Fibroblast of skin of left quadriceps (primary cell): ENCODE measurements at regions not wholly inside any gene's neighbourhood (a gene's known extent, or its start where the extent isn't known, plus 50 kb on each side); places are given as distances from the start of the nearest gene placed in this dataset.
"Not testable (repeated sequence)": the region's sequence is repeated elsewhere in the genome, so short reads cannot be mapped to it uniquely, and the experiment has no call there.

ENCODE experiments used
- DNase-seq, 2 experiments: peaks; one replicate each; pipeline ENCODE4 v3.0.0-alpha.2; 2013; ENCODE audit warnings: low read depth in 2 of 2

- peak; percentile 1 to 4 for DNase-seq
These were observed 314.7 kb upstream of the CFAP20DC start for GRCh38 chr3:59364496-59364895.

- DNase-seq = not testable (repeated sequence)
These were observed 310.5 kb upstream of the CFAP20DC start for GRCh38 chr3:59360312-59360711.

DNA sequence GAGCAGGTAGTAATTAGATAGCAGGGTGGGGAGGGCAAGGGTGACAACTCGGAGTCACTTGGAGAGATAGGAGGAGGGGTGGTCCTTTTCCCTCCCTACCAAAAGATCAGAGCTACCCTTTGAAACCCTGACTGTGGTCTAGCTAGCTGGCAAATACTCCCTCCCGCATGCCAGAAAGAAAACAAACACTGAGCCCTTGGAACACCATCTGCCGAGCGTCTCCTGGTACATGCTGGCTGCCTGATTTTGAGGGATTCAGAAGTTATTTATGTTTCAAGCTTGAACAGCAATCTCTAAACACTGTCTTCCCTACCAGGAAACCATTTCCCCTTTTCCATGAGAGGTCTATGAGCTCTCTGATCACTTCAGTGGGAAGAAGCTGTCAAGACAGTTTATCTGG lies 291.6 kb upstream of the CFAP20DC start:
- DNase-seq = no peak

GRCh38 chr3:59339818-59340217 lies 290.0 kb upstream of the CFAP20DC start:
- no peak for DNase-seq

DNA sequence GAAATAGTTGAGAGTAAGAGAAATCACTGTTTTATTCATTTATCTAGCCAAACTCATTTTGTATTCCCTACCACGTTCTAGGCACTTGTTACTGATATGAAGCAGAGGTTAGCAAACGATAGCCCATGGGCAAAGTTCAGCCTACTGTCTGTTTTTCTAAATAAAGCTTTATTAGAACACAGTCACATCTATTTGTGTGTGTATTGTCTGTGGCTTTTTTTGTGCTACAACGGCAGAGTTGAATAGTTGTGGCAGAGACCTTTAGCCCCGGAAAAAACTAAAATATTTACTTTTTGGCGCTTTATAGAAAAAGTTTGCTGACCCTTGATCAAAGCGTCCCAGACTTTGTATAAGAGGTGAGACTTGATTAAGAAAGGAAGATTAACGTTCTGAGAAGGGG lies 289.1 kb upstream of the CFAP20DC start:
- no peak for DNase-seq

GRCh38 chr3:59335338-59335737 lies 285.5 kb upstream of the CFAP20DC start:
- DNase-seq = no peak

DNA sequence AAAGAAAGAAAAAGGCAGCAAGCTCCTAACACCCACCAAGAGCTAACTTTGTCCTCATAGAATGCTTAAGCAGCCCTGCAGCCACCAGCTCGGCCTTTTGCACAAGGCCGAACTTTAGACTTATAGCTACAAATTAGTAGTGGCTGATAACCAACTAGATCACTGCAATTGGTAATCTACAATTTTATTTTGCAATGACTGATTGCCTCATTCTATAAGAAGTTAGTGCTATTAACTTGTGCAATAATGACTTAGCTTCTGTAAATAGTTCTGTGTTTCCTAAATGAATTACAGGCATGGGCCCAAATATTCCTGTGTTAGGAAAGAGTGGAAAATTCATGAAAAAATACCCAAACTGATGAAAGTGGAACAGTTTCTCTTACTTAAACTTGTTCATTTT lies 284.8 kb upstream of the CFAP20DC start:
- DNase-seq = peak; percentile 42 to 51

DNA sequence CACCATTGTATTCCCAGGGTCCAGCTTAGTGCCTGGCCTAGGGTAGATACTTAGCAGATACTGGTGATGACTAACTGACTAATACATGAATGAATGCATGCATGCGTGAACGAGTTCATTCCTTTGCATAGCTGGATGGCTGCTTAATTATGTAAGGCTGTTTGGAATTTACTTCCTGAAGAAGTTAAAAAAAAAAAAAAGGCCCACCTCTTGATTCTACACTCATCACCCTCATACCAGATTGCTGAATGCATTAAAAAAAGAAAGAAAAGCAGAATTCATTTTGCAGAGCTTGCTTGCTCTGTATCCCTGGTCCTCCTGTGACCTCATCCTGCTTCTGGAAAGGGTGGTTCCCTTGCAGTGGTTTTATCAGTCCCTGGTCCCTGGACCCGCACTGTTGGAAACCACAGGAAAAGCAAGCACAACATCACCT lies 277.6 kb upstream of the CFAP20DC start:
- peak; percentile 81 to 84 for DNase-seq

DNA sequence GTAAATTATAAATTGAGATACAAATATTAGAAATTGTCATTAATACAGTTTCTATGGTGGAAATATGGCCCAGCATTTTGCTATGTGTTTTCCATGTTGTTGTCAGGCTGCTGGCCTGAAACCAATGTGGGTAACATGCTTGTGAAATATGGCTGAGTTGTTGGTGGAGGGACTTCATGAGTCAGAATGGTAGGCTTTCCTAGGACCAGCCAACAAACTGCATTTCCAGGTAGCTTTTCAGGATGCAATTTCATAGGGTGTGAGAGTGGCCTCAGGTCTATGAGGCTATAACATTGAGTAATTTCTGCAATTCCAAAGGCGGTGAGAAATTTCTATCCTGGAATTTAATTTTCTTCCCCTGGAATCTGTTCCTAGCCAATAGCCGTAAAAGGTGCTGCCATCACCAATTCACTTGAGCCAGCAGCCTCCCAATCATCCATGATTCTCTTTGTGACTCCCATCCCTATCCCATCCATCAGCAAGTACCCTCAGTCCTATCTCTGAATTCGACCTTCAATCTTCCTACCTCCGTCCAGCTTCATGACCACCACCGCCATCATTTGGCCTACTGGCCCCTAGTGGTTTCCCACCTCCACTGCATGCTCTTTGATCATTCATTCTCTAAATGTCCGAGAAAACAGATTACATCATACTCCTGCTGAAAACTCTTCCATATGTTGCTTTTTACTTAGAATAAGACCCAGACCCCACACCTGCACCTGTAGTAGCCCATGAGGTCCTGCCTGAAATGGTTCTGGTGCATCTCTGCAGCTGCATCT lies 276.6 kb upstream of the CFAP20DC start:
- no peak for DNase-seq

DNA sequence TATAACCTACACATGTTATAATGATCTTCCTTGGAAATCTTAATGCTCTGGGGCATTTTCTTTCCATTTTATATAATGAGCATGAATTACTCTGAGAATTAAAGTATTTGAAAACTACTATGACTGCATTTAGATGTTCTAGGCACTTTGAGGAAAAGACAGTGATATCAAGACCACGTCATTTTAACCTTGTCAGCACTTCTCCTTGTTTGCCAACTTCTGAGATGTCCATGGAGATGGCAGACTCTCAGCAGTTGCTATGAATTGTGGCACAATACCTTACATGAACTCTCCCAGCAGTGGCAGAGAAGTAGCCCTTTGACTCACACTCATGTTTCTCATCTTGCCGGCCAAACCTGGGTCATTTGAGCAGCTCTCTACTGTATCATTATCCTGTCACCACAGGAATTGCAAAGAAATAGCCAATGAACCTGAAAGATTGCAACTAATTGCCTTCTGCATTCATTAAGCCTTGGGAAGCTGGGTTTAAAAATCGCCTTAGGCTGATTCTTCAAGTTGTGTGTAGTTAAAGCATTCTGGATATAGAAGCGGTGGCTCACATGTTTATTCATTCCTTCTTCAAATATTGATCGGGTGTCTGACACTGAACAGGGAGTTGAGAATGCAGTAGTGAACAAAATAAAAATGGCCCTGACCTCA lies 272.2 kb upstream of the CFAP20DC start:
- DNase-seq = no peak

GRCh38 chr3:59320080-59320479 lies 270.3 kb upstream of the CFAP20DC start:
- no peak for DNase-seq

DNA sequence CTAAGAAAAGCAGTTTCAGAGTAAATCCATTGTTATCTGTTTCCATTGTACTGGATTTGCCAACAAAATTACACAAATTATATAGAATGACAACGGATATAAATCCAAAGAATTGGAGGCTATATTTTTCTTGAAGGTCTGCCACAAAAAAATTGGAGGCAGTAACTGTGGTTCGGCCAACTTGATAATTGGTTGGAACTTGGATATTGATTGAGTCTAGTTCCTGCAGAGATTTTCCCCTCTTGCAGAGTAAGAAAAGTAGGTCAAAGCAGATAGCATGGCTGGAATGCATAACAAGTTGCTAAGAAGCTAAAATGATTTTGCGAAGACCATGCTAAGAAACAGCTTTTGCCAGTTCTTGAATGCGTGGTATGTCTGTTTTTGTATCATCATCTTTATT lies 269.6 kb upstream of the CFAP20DC start:
- DNase-seq = no peak

GRCh38 chr3:59318881-59319280 lies 269.1 kb upstream of the CFAP20DC start:
- DNase-seq = no peak

- DNase-seq = no peak
These were observed 267.6 kb upstream of the CFAP20DC start for GRCh38 chr3:59317386-59317785.

DNA sequence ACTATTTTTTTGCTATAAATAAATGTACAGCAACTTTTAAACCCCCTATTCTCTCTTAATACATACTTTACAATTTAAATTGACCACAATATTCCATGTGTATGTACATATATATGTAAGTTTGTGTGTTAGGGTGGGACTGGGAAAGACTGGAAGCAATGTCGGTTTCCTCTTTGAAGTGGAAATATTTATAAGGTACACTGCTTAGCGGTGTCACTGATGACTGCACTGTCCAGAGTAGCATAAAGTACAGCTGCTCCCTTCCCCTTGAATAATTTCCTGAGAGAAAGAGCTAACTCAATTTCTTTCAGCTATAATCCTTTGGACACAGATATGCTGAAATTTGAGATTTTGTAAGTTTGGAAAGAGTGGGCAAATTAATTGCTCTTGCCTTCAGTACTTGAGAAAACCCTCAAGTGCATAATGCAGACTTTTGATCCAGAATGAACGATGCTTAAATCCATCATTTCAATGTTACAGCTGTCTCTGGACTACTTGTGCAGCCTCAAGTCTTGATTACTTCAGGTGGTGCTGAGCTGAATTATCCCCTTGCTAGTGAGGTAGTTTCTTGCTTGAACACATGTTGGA lies 267.0 kb upstream of the CFAP20DC start:
- DNase-seq = no peak

DNA sequence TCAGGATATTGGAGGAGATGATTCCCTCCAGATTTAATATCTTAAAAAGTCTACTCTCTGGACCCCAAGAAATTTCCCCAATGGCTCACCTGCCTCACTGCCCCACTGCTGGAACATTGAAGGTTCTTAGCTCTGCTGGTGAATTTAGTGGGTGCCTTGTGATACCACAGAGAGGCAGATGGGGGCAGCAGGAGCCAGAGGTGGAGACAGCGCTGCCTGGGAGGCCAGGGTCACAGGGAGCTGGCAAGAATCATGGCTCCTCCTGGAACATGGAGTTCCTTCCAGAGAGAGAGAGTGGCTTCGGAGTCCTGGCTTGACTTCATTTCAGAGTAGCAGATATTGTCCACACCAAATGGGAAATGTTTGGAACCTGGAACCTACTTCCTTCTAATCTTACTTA lies 263.5 kb upstream of the CFAP20DC start:
- DNase-seq = no peak

DNA sequence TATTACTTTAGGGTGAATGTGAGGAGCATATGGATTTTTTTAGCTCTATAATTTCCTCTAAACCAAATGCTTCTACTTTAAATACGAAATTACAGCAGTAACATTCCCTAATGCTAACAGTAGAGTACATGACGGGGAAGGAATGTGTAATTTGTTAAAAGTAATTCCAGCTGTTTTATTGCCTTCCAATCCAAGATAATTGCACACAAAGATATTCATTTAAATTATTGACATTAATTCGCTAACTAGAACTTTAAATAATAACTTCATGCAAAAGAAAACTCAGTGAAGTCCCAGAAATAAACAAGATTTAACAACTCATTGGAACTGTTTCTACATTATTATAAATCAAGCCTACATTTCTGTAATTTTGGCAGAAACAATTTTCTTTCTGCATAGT lies 261.4 kb upstream of the CFAP20DC start:
- DNase-seq = no peak

- no peak for DNase-seq
These were observed 260.9 kb upstream of the CFAP20DC start for GRCh38 chr3:59310736-59311135.

GRCh38 chr3:59308684-59309083 lies 258.9 kb upstream of the CFAP20DC start:
- DNase-seq = no peak

- no peak for DNase-seq
These were observed 258.2 kb upstream of the CFAP20DC start for GRCh38 chr3:59308001-59308400.

- DNase-seq = no peak
These were observed 256.6 kb upstream of the CFAP20DC start for GRCh38 chr3:59306436-59306835.

DNA sequence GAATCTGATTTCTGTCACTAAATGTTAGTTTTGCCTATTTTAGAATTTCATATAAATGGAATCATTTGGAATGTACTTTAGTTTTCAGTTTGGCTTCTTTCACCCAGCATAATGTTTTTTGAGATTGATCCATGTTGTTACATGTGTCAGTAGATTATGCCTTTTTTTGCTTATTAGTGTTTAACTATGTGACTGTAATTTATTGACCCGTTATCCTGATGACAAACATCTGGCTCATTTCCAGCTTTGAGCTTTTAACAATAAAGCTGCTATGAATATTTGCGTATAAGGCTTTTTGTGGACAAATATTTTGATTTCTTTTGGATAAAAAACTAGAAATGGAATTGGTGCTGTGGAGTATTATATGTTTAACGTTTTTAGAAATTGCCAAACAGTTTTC lies 254.5 kb upstream of the CFAP20DC start:
- no peak for DNase-seq

- no peak for DNase-seq
These were observed 253.6 kb upstream of the CFAP20DC start for GRCh38 chr3:59303452-59303851.
